Neural cell (in vitro differentiated cells): ENCODE measurements at regions not wholly inside any gene's neighbourhood (a gene's known extent, or its start where the extent isn't known, plus 50 kb on each side); places are given as distances from the start of the nearest gene placed in this dataset.

ENCODE experiments used
- H2AFZ ChIP-seq: fragments of 200-600, 300-800 bp; sonication (generic), shearing (Covaris generic); 2 replicates; pipeline ENCODE4 v1.6.0; 2014; ENCODE audit warnings: low read depth, mild to moderate bottlenecking, antibody characterized with exemption, low read length, moderate library complexity
- H3F3A ChIP-seq: fragments of 200-600 bp; shearing (Covaris generic); 2 replicates; pipeline ENCODE4 v1.6.1; 2016; ENCODE audit warnings: mild to moderate bottlenecking, moderate library complexity, mixed read lengths, antibody characterized with exemption, low read length; ENCODE audit not compliant: insufficient read depth, poor library complexity, severe bottlenecking
- H3K27ac ChIP-seq: fragments of 200-600, 300-800 bp; sonication (generic), shearing (Covaris generic); 2 replicates; pipeline ENCODE4 v1.5.1; 2014; ENCODE audit warnings: mild to moderate bottlenecking, low read length, moderate library complexity
- H3K27me3 ChIP-seq: fragments of 300-800, 200-600 bp; sonication (generic), shearing (Covaris generic); 2 replicates; pipeline ENCODE4 v1.6.0; 2014; ENCODE audit warnings: mild to moderate bottlenecking, low read depth, low read length, moderate library complexity; ENCODE audit not compliant: insufficient read depth
- H3K36me3 ChIP-seq: fragments of 300-800, 200-600 bp; sonication (generic), shearing (Covaris generic); 2 replicates; pipeline ENCODE4 v1.5.1; 2014; ENCODE audit warnings: mild to moderate bottlenecking, antibody characterized with exemption, low read length, moderate library complexity; ENCODE audit not compliant: insufficient read depth
- H3K4me2 ChIP-seq: fragments of 300-800, 200-600 bp; sonication (generic), shearing (Covaris generic); 2 replicates; pipeline ENCODE4 v1.6.0; 2014; ENCODE audit warnings: mild to moderate bottlenecking, low read length
- H3K4me3 ChIP-seq: fragments of 300-800, 200-600 bp; sonication (generic), shearing (Covaris generic); 2 replicates; pipeline ENCODE4 v1.5.1; 2014; ENCODE audit warnings: mild to moderate bottlenecking, low read length, moderate library complexity
- H3K79me2 ChIP-seq: fragments of 200-600 bp; shearing (Covaris generic); replicated peaks from 2 replicates; pipeline ENCODE4 v1.6.0; 2014; ENCODE audit warnings: mild to moderate bottlenecking, low read length, moderate library complexity; ENCODE audit not compliant: insufficient read depth
- H3K9ac ChIP-seq: fragments of 300-800, 200-600 bp; sonication (generic), shearing (Covaris generic); 2 replicates; pipeline ENCODE4 v1.6.1; 2016; ENCODE audit warnings: mild to moderate bottlenecking, low read length, mixed read lengths
- H3K9me2 ChIP-seq: fragments of 200-600 bp; shearing (Covaris generic); 2 replicates; pipeline ENCODE4 v1.6.1; 2016; ENCODE audit warnings: mild to moderate bottlenecking, low read length, mixed read lengths; ENCODE audit not compliant: insufficient read depth
- H3K9me3 ChIP-seq: fragments of 200-600, 300-800 bp; sonication (generic), shearing (Covaris generic); 2 replicates; pipeline ENCODE4 v1.6.1; 2016; ENCODE audit warnings: mild to moderate bottlenecking, mixed run types, low read length, moderate library complexity, mixed read lengths
- H4K20me1 ChIP-seq: fragments of 200-600 bp; shearing (Covaris generic); 2 replicates; pipeline ENCODE4 v1.6.1; 2016; ENCODE audit warnings: mild to moderate bottlenecking, mixed run types; ENCODE audit not compliant: insufficient read depth
- EP300 ChIP-seq: fragments of 450-650 bp; conservative IDR thresholded peaks from 2 replicates; pipeline ENCODE4 v1.6.1; 2014; ENCODE audit warnings: antibody characterized with exemption, mild to moderate bottlenecking, moderate library complexity; ENCODE audit not compliant: poor library complexity, severe bottlenecking
- MXI1 ChIP-seq: fragments of 450-650 bp; conservative IDR thresholded peaks from 2 replicates; pipeline ENCODE4 v1.6.1; 2014; ENCODE audit warnings: antibody characterized with exemption, mild to moderate bottlenecking; ENCODE audit not compliant: poor library complexity, severe bottlenecking
- POLR2AphosphoS5 ChIP-seq: IDR thresholded peaks from 2 replicates; pipeline ENCODE4 v1.6.1; 2012
- RAD21 ChIP-seq: fragments of 450-650 bp; conservative IDR thresholded peaks from 2 replicates; pipeline ENCODE4 v1.6.1; 2014; ENCODE audit warnings: antibody characterized with exemption, mild to moderate bottlenecking, moderate library complexity
- TAF1 ChIP-seq: IDR thresholded peaks from 2 replicates; pipeline ENCODE4 v1.6.1; 2012; ENCODE audit warnings: low read depth
- TF ChIP-seq, protein P1 (sequence below): fragments of 450-650 bp; IDR thresholded peaks from 2 replicates; pipeline ENCODE4 v1.5.1; 2014; ENCODE audit warnings: antibody characterized with exemption, mild to moderate bottlenecking, moderate library complexity; ENCODE audit not compliant: poor library complexity, severe bottlenecking
- TF ChIP-seq, protein P2 (sequence below): IDR thresholded peaks from 2 replicates; pipeline ENCODE4 v1.6.1; 2012; ENCODE audit warnings: borderline replicate concordance

DNA sequence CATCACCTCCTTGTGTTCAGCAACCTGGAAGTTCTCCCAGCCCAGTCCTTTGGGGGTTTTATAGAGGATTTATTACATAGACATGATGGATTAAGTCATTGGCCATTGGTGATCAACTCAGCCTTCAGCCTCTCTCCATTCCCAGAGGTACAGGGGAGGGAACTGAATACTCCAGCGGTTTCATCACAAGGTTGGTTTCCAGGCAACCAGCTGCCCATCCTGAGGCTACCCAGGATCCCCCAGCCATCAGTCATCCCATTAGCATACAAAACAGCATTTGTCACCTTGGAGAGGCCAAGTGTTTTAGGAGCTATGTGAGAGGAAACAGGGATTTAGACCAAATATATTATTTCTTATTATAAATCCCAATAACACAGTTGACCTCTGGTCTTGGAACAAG lies 584.8 kb upstream of the NRP1 start:
- Histone ChIP-seq H3F3A (no peaks in the 10 kb centered on the region), H3K4me2 (no peak overlapping the region), H3K27me3 (no peaks in the 10 kb centered on the region), H3K36me3 (no peaks in the 10 kb centered on the region), H3K79me2 (no peaks in the 10 kb centered on the region), H2AFZ (no peak overlapping the region), H3K4me3 (no peak overlapping the region), H4K20me1 (no peaks in the 10 kb centered on the region), H3K9ac (no peak overlapping the region), H3K27ac (no peak overlapping the region), H3K9me2 (no peaks in the 10 kb centered on the region), H3K9me3 (no peaks in the 10 kb centered on the region)
- no peak for TF ChIP-seq RAD21
- no peak for TF ChIP-seq TAF1
- no peak for TF ChIP-seq EP300
- TF ChIP-seq, protein P1, sequence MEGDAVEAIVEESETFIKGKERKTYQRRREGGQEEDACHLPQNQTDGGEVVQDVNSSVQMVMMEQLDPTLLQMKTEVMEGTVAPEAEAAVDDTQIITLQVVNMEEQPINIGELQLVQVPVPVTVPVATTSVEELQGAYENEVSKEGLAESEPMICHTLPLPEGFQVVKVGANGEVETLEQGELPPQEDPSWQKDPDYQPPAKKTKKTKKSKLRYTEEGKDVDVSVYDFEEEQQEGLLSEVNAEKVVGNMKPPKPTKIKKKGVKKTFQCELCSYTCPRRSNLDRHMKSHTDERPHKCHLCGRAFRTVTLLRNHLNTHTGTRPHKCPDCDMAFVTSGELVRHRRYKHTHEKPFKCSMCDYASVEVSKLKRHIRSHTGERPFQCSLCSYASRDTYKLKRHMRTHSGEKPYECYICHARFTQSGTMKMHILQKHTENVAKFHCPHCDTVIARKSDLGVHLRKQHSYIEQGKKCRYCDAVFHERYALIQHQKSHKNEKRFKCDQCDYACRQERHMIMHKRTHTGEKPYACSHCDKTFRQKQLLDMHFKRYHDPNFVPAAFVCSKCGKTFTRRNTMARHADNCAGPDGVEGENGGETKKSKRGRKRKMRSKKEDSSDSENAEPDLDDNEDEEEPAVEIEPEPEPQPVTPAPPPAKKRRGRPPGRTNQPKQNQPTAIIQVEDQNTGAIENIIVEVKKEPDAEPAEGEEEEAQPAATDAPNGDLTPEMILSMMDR, result no peak
- no peak for TF ChIP-seq MXI1

DNA sequence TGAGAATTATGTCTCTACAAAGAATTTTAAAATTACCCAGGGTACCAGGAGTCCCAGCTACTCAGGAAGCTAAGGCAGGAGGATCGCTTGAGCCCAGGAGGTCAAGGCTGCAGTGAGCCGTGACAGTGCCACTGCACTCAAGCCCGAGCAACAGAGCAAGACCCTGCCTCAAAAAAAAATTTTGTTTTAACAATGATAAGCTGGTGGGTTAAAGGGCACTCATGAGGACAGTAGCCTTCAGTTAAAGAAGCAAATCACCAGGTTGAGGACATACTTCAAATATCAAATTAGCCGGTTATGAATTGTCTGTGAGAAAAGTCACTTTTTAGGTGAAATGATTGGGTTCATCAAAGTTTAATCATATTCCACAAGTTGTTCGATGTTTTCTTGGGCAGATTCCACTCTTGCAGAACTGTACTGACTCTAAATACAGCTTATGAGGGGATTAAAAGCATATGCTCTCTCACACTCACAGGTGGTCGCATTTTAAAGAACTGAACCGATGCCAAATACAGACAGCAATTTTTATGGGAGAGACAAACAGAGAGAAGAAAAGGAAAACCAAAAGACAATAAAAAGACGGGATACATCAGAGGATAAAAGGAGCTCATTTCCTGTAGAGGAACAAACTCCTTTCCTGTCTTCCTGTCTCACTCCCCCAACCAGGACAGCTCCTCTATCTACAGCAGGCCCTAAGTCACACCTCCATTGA lies 582.8 kb upstream of the NRP1 start:
- no peaks in the 10 kb centered on the region for H3K27me3 ChIP-seq
- H3K36me3 ChIP-seq, result no peaks in the 10 kb centered on the region
- no peak overlapping the region for H3K4me3 ChIP-seq
- no peak overlapping the region for H2AFZ ChIP-seq
- no peaks in the 10 kb centered on the region for H3K9me2 ChIP-seq
- TF ChIP-seq, protein P2, sequence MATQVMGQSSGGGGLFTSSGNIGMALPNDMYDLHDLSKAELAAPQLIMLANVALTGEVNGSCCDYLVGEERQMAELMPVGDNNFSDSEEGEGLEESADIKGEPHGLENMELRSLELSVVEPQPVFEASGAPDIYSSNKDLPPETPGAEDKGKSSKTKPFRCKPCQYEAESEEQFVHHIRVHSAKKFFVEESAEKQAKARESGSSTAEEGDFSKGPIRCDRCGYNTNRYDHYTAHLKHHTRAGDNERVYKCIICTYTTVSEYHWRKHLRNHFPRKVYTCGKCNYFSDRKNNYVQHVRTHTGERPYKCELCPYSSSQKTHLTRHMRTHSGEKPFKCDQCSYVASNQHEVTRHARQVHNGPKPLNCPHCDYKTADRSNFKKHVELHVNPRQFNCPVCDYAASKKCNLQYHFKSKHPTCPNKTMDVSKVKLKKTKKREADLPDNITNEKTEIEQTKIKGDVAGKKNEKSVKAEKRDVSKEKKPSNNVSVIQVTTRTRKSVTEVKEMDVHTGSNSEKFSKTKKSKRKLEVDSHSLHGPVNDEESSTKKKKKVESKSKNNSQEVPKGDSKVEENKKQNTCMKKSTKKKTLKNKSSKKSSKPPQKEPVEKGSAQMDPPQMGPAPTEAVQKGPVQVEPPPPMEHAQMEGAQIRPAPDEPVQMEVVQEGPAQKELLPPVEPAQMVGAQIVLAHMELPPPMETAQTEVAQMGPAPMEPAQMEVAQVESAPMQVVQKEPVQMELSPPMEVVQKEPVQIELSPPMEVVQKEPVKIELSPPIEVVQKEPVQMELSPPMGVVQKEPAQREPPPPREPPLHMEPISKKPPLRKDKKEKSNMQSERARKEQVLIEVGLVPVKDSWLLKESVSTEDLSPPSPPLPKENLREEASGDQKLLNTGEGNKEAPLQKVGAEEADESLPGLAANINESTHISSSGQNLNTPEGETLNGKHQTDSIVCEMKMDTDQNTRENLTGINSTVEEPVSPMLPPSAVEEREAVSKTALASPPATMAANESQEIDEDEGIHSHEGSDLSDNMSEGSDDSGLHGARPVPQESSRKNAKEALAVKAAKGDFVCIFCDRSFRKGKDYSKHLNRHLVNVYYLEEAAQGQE, result no peak
- TF ChIP-seq POLR2AphosphoS5 (no peak), EP300 (no peak), MXI1 (no peak), TAF1 (no peak)
- TF ChIP-seq, protein P1, result no peak
- H3K79me2 ChIP-seq, result no peaks in the 10 kb centered on the region
- no peak overlapping the region for H3K9ac ChIP-seq
- H3K27ac ChIP-seq, result peak overlapping the region; percentile 17
- H4K20me1 ChIP-seq, result no peaks in the 10 kb centered on the region
- no peaks in the 10 kb centered on the region for H3F3A ChIP-seq
- no peaks in the 10 kb centered on the region for H3K9me3 ChIP-seq
- no peak overlapping the region for H3K4me2 ChIP-seq
